Mucosa of gallbladder (tissue), 1 donor: ENCODE measurements at regions not wholly inside any gene's neighbourhood (a gene's known extent, or its start where the extent isn't known, plus 50 kb on each side); places are given as distances from the start of the nearest gene placed in this dataset.

ENCODE experiments used
- DNase-seq: peaks from one replicate; pipeline ENCODE4 v3.0.0-alpha.2; 2020; ENCODE audit warnings: low spot score
- donor health status: DM: no; HTN: no; CAD: no.

DNA sequence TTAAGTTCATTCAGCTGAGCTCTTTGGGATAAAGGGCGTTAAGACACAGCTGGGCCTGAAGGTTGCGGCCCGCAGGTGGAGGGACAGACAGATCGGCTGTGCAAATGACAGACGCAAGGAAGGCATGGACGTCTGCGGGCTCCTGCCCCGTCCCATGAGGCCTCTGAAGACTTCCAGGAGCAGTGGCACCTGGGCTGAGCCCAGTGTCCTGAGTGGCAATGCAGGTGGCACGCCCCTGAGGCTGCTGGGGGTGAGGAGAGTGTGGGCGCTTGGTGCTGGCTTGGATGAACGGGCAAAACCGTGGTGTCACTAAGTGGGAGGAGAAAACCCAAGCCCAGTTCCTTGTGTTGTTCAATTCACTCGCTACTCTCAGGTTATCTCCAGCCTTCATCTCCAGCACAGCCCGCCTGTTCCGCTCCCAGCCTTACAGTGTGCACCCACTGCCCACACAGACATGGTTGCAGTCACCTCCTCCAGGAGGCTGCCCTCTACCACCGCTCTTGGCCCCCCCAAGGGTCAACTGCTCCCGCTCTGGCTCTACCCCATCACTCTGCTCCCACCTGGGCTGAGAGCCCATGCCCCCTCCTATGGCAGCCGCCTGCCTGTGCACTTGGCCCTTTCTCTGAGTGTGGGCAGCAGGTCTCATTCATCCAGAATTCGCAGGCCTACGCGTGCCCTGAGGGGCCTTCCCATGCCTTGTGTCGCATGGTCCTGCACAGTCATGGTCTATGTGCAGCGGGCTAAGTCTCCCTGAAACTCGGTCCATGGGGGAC, 50.3 kb downstream of the PTGR3 start:
- DNase-seq = no peak

DNA sequence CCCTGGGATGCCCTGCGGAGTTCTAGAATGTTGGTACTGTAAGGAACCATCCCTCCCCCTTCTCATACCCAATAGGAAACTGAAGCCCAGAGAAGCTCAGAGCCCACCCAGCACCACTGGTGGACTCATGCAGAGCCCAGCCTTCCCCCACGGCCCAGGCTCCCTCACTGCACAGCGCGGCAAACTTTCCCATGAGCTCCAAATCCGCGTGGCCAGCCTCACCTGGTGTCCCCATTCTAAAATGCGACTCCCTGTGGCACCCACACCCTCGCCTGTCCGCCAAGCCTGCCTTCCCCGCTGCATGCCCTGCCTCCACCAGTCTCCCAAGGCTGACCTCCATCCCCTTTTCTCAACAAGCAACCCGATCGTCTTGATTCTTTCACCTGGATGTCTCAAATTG, 51.1 kb downstream of the PTGR3 start:
- DNase-seq = no peak

DNA sequence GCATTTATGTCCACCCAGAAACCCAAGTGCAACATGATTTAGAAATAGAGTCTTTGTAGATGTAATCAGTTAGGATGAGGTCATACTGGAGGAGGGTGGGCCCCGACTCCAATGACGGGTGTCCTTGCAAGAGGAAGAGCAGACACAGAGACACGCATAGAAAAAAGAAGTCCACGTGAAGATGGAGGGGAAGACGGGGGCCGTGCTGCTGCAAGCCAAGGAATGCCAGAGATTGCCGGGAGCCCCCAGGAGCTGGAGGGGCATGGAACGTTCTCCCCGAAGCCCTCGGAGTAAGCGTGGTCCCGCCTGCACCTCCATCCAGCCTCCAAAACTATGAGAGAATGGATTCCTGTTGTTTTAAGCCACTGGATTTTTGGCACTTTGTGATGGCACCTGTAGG, 51.6 kb downstream of the PTGR3 start:
- DNase-seq = no peak

DNA sequence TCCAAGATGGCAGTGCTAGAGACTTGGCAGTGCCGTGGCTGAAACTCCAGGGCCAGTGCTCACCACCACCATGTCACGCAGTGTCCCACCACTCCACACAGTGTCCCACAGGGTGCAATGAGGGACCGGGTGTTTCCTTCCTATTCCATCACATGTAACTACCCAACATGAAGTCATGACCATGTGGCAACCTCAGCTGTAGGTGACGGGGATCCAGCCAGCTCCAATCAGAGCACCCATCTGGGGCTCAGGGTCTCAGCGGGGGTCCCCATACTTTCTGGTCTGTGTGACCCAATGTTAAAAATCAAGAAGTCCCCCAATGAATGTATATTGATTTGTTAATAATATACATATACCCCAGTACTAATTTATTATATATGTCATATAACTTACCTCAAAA, 52.1 kb downstream of the PTGR3 start:
- no peak for DNase-seq

DNA sequence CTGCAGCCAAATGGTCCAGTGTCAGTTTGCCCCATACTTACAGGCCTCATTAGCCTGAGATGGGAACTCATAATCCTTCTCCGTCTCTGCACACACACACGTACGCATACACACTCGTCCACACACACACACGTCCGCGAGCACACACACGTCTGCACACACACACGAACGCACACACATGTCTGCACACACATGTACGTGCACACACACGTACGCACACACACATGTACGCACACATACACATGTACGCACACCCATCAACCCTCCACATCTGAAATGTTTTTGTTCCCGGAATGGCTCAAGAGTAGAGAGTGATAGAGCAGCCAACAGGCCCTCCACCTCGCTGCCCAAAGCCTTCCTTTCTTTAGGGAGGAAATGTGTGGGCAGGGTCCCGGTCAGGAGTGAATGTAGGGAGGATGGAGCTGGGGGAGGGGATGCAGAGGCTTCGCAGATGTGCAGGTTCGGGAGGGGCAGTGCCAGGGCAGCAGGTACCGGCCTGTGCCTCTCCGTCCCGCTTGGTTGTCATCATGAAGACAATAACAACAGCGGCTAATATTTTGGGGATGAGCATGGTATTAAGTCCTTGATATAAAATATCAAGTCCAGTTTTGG, 52.7 kb downstream of the PTGR3 start:
- no peak for DNase-seq

DNA sequence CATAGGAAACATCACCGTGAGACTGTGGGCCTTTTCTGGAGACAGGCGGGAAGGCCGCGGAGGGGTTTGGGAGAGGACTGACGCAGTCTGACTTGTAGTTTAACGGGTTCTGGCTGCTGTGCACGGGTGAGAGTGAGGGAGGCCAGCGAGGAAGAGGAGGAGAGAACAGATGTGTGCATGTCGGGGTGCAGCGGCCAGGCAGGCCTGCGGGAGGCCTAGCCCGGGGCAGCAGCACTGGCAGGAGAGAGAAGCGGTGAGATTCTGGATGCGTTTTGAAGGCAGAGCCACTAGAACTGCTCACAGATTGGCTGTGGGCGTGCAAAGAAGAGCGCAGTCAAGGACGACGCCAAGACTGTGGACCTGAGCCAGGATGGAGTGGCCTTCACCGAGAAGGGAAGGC, 53.9 kb downstream of the PTGR3 start:
- DNase-seq = no peak

DNA sequence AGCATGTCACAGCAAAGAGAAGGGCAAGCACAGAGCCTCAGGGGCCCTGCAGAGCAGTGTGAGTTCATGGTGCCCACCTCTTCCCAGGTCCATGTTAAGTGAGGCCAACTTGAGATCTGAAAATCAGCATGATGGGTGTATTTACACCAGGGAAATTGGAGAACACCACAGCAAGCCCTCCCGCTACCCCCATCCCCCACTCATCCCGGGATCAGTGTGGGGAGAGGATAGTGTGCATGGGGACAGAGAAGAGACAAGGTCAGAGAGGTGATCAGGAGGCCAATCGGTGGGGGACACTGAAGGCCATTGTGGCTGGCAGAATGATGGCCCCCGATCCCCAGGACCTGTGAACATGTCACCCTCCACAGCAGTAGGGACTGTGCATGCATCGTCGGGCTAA, 54.7 kb downstream of the PTGR3 start:
- DNase-seq = no peak

DNA sequence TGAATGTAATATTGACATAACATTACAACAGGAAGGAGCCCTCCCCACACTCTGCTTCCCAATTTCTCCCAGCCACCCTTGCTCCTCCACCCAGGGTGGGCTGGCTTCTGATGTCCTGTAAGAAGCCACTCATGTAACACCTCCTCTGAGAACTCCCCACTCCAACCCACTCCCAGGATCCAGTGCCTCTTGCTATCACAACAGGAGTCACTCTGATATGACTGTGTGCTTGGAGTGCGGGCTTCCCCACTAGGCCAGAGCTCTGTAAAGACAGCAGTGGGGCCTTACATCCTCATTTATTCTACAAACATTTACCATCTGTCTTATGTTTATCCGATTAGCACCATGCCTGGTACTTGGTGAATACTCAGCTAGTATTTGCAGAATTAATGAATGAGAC, 65.1 kb downstream of the PTGR3 start:
- no peak for DNase-seq

DNA sequence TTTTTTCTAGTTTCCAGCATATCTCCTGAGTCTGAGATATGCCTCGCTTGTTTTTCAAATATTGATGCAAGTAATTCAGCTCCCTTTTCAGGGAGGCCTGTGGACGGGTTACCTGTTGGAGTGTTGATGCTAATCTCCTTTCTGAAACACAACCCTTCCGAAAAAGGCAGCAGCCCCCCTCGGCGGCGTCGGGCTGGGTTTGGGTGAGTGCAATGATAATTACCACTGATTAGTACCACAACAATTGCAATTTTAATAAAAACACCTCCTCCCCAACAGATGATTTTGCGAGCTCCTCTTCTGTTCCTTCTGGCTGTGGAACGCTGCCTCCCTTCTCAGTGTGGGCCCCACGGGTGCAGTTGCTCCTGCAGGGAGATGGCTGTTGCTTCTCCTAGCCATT, 66.3 kb downstream of the PTGR3 start:
- no peak for DNase-seq

DNA sequence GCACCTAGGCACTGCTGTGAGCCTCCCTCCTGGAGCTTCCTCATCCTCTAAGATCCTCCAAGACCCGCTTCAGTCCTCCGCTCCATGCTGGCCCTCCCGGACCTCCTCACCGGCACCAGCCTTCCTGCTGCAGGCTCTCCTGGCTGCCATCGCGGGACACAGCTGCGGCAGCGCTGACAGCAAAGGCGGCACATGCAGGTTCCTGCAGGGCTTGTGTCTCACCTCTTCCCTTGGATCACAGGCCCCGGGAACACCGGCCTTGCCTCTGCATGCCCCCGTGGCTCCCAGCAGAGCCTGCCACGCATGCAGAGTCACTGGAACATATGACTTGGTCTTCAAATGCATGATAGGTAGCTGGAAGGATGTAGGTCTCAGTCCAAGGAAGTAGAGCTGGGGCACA, 67.2 kb downstream of the PTGR3 start:
- no peak for DNase-seq

DNA sequence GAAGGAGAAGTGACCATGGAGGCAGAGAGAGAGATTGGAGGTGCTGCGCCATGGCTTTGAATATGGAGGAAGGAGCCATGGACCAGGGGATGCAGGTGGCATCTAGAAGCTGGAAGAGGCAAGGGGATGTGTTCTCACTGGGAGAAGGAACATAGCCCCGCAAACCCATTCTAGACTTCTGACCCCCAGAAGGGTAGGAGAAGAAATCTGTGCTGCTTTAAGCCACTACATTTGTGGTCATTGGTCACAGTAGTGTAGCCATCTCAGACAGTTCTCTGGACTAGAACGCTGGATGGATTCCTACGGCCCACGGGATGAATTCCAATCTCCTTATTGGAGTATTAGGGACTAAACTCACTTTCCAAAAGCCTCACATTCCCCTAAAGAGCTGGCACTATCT, 67.8 kb downstream of the PTGR3 start:
- no peak for DNase-seq

DNA sequence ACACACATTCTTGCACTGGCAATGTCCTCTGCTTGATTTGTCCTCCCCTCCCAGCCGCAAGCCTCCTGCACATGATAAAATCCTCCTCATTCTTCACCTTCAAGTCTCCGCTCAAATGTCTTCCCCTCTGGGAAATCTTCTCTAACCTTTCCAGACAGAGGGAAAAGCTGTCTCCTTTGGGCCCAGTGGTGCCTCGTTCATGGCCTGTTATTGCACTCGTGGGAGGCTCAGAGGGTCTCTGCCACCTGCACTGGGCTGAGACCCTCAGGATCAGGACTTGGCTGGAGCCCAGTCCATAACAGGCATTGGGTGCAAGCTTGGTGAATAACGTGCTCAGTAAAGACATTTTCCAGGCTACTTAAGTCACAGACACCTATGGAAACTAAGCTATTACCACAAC, 68.6 kb downstream of the PTGR3 start:
- no peak for DNase-seq

DNA sequence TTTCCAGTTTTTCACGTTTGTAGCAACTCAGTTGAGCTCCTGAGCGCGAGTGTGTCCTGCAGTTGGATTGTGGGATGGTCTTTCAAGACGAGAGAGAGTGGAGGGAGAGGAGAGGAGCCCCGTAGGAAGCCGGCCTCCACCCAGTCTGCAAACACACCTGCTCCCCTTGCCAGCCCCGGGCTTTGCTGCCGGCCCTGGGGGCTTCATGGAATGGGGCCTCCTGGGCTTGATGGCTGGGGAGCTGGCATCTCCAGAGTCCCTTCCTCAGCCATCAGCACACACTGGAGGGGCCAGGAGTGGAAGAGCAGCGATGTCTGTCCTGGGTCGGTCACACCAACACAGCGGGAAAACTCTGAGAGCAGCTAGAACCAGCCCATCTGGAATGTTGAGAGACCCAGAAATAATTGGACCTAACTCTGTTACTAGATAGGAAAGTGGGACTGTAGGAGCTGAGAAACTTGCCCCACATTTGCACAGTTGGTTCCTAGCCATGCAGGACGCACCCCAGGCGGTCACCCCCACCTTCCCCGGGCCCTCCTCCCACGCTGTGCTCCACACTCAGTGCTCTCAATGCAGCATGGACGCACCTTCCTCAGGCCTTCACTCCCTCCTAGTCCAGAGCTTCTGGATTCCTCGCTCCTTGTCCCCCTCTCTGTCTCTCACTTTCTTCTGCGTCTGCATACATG, 69.6 kb downstream of the PTGR3 start:
- DNase-seq = no peak

DNA sequence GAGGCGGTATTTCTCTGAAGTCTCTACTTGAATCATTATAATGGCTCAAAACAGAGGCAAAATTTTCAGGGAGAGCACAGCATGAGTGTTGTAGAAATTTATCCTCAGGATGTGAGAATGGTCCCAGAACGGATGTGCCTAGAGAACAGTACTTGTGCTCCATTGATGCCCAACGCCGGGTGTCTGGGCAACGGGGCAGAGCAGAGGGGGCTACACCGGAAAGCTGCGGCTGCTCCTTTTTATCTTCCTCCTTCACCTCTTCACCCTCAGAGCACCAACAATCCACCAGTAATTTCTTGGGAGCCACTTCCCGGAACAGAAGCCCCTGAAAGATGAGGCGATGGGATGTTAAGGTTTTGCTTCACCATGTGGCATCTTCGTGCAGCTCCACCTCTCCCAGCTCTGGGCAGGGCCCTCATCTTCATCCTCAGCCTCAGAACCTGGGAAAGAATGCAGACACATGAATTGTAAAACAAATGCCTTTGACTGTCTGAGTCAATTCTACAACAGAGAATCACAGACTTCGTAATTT, 71.5 kb downstream of the PTGR3 start:
- DNase-seq = no peak

DNA sequence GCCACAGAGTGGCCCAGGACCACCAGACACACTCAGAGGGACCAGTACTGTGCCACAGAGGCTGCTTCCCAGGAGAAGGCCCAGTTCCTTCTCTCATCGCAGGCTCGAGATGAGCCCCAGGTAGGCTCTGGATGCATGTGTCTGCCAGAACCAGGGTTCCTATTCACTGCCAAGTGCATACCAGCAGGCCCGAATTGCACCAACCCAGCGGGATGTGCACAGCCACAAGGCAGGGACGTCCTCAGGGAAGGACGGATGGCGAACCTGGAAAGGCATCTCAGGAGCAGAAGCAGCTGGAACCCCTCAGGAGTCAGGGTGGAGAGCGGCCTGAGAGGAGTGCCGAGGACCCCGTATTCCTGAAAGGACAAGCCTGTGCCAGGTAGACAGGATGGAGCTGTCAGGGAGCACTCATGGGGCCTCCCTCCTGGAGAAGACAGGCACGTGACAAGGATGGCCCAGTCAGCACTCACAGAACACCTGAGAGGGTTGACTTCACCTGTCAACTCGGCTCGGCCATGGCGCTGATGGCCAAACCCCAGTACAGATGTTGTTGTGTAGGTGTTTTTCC, 73.7 kb downstream of the PTGR3 start:
- DNase-seq = no peak

DNA sequence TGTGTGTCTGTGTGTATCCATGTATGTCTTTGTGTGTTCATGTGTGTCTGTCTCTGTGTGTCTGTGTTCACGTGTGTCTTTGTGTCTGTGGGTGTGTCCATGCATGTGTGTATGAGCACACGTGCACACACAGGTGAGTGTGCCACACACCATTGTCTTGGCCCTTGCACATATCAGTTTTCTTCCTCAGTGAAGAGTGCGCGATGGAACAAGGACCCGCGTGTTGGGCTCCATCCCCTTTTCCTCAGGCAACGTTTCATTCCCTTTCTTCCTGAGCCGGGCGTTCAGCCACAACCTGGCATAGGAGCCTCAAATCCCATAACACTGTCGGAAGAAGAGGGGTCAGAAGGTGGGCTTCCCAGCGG, 74.3 kb downstream of the PTGR3 start:
- no peak for DNase-seq

DNA sequence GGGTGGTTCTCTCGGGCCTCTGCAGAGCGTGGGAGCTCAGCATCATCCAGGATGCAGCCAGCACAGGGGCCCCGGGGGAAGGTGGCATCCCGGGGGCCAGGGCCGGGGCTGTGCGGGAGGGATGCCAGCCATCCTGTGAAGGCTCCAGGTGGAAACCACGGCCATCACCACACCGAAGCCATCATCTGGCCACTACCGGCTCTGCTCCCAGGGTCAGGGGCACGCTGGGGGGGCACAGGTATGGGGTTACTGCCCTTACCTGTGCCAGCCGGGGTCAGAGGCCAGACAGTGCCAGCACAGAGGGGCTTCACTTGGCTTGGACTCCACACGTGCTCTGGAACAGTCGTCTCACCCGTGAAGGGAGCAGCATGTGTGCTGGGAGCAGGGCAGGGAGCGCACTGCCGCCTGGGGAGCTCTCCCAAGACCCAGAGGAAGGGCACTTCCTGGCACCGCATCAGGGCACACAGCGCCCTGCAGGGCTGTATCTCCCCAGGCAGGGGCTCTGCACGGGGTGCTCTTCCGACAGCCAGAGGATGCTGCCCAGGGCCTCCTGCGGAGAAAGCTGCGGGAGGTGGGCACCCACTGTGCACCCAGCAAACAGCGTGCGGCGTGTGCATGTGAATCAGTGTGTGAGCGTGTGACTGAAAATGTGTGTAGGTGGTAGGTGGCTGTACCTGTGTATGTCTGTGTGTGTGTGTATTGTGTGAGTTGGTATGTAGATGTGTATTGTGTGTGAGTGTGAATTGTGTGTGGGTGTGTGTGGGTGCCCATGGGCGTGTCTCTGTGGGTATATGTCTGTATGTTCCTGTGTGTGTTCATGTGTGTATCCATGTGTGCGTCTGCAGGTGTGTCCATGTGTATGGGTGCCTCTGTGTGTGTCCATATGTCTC, 75.0 kb downstream of the PTGR3 start:
- DNase-seq = no peak

DNA sequence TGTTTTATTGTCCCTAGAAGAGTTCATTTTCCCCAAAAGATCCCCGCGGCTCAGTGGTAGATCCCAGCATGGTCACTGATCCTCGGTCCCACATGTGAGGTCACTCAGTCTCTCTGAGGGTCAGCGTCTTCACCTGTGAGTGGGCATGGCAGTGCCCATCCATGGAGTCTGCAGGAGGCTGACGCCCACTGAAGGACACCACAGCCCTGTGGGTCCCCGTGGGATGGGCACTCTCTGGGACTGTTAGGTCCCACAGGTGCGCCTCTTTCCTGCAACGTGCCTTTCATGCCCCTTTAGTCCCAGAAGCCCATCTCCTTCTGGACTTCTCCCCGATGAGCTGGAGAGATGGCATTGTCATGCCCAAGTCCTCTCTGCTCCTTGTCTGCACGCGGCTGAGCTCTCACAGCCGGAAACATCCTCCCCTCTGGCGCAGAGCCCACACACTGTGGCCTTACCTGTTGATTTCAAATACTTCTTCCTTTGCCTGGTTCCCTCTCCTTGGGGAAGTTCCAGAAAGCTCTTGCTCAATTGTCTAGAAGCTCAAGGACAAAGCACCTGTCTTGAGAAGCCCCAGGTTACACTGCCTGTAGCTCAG, 75.9 kb downstream of the PTGR3 start:
- peak; percentile 65 for DNase-seq

DNA sequence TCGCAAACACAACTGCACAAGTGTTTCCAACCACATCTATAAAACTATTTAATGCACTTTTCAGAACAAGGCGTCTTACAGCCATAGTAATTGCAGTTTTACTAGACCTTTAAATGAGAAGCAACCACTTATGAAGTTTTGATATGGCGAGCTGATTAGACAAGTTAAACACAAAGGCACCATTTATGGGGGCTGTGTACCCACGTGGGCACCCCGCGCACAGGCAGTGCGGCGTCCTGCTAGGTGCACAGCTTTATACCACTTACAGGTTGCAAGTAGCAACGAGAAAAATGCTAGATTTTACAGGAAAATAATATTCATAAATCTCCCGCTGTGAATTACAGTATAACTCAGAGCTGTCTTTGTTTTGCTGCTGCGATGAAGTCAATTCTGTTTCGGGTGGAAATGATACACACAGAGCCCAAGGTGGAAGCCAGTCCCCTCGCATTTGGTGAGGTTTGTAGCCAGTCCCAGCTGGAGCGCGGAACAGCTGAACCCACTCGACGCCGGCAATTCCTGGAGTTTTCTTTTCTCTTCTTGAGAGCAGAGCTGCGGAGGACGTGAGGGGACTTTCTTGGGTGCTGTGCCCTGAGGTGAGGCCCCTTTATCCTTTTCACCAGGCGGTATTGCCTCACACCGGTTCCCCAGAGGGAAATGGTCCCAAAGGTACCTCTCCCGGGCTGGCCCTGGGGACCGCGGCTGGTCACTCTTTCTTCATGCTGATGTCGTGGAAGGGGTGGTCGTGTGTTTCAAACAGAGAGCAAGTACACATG, 76.7 kb downstream of the PTGR3 start:
- no peak for DNase-seq

DNA sequence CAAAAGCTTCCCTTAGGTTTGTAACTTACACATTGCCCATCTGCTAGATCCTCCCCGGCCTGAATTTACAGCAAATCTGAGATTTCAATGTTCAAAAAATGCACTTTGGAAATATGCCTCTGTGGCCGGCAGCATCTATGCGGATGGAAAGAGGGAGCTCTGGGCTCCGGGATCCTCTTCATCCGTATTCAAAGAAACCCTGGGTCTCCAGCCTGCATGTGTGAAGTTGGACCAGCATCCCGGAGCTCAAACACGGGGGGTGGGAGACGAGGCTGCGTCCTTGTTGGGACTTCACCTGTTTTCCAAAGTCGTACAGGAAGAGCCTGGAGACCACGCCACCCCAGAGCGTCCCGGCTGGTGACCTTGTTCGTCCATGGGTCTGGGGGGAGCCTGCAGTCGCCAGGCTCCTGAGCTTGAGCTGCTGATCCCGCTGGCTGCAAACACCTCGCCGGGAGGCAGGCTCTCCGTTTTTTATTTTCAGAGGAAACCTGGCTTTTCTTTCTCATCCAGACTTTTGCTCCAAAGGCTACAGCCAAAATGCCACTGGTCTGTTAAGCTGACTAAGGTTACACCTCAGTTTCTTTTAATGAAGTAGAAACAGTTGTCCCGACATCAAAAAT, 77.4 kb downstream of the PTGR3 start:
- DNase-seq = no peak
